ENCODE measurements at regions not wholly inside any gene's neighbourhood (a gene's known extent, or its start where the extent isn't known, plus 50 kb on each side); places are given as distances from the start of the nearest gene placed in this dataset.

DNA sequence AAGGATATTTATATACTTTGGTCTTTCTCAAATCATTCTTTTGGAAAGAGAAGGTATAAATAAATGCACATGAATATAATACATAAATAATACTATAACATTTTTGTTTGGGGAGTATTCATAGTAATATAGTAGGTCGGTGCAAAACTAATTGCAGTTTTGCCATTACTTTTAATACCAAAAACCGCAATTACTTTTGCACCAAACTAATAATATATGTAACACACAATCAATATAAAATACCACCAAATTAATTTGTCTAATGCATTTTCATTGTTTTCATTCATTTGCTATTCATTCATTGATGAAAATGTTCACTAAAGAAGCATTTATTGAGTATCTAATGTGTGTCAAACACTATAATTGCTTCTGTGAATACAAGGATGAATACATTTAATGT is 219.0 kb downstream of the RWDD3 start:
- TF ChIP-seq CTCF (IDR thresholded peaks at IDR 0.05; ENCODE audit: insufficient read depth, low read length, poor library complexity, severe bottlenecking) (no peak), EZH2phosphoT487 (conservative IDR thresholded peaks at IDR 0.05; ENCODE audit: low read length) (no peak)
